Neural crest cell (in vitro differentiated cells): ENCODE measurements at regions not wholly inside any gene's neighbourhood (a gene's known extent, or its start where the extent isn't known, plus 50 kb on each side); places are given as distances from the start of the nearest gene placed in this dataset.

Experiments
- DNase-seq: peaks from one replicate; pipeline ENCODE4 v3.0.0; 2021; ENCODE audit warnings: low read depth, mixed read lengths, low spot score
- H3K27ac Mint-ChIP-seq: one replicate; pipeline ENCODE4 v1.8.0; 2021; ENCODE audit warnings: mild to moderate bottlenecking, mixed read lengths; ENCODE audit not compliant: unreplicated experiment
- H3K27me3 Mint-ChIP-seq: 2 replicates; pipeline ENCODE4 v1.8.0; 2021; ENCODE audit warnings: low read depth, mild to moderate bottlenecking, mixed read lengths
- H3K36me3 Mint-ChIP-seq: 2 replicates; pipeline ENCODE4 v1.8.0; 2021; ENCODE audit warnings: low read depth, mild to moderate bottlenecking, mixed read lengths
- H3K4me1 Mint-ChIP-seq: 2 replicates; pipeline ENCODE4 v1.8.0; 2021; ENCODE audit warnings: mixed read lengths
- H3K4me3 Mint-ChIP-seq: one replicate; pipeline ENCODE4 v1.8.0; 2021; ENCODE audit warnings: mild to moderate bottlenecking, mixed read lengths
- H3K9me3 Mint-ChIP-seq: 2 replicates; pipeline ENCODE4 v1.8.0; 2021; ENCODE audit warnings: mixed read lengths
- CTCF ChIP-seq: fragments of 200-600 bp; sonication (generic); conservative IDR thresholded peaks from 2 replicates; pipeline ENCODE4 v1.5.0; 2021; ENCODE audit warnings: antibody characterized with exemption, mild to moderate bottlenecking

- TF ChIP-seq CTCF = no peak
- Mint-ChIP-seq H3K27me3 (no peaks in the 10 kb centered on the region), H3K9me3 (no peaks in the 10 kb centered on the region), H3K27ac (no peak overlapping the region), H3K36me3 (no peaks in the 10 kb centered on the region), H3K4me1 (no peaks in the 10 kb centered on the region), H3K4me3 (no peak overlapping the region)
- DNase-seq = no peak
These were observed 416.6 kb downstream of the RAD51AP2 start for GRCh38 chr2:17101596-17101995.

GRCh38 chr2:17101091-17101490 lies 417.1 kb downstream of the RAD51AP2 start:
- no peaks in the 10 kb centered on the region for H3K36me3 Mint-ChIP-seq
- H3K9me3 Mint-ChIP-seq = no peaks in the 10 kb centered on the region
- H3K27me3 Mint-ChIP-seq = no peaks in the 10 kb centered on the region
- no peaks in the 10 kb centered on the region for H3K4me1 Mint-ChIP-seq
- H3K4me3 Mint-ChIP-seq = no peak overlapping the region
- H3K27ac Mint-ChIP-seq = no peak overlapping the region
- TF ChIP-seq CTCF = no peak
- DNase-seq = no peak

DNA sequence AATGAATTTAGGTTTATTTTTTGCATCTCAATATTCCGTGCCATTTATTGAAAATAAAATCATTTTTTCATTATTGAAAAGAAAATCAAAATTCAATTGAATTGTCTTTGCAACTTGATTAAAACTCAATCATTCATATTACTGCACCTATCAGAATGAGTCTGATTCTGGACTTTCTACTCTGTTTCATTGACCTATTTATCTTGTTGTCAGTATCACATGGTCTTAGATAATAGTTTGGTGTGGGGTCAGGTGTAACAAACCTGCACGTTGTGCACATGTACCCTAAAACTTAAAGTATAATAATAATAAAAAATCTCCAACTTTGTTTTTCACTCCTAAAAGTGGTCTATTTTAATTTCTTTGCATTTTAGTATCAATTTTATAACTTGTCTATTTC lies 422.9 kb downstream of the RAD51AP2 start:
- H3K4me1 Mint-ChIP-seq = no peaks in the 10 kb centered on the region
- H3K4me3 Mint-ChIP-seq = no peak overlapping the region
- no peaks in the 10 kb centered on the region for H3K9me3 Mint-ChIP-seq
- H3K27me3 Mint-ChIP-seq = no peaks in the 10 kb centered on the region
- no peak for DNase-seq
- no peak overlapping the region for H3K27ac Mint-ChIP-seq
- TF ChIP-seq CTCF = no peak
- H3K36me3 Mint-ChIP-seq = no peaks in the 10 kb centered on the region

GRCh38 chr2:17093712-17094111 lies 424.5 kb downstream of the RAD51AP2 start:
- TF ChIP-seq CTCF = no peak
- DNase-seq = no peak
- H3K27ac Mint-ChIP-seq = no peak overlapping the region
- H3K4me3 Mint-ChIP-seq = no peak overlapping the region
- no peaks in the 10 kb centered on the region for H3K4me1 Mint-ChIP-seq
- H3K27me3 Mint-ChIP-seq = no peaks in the 10 kb centered on the region
- no peaks in the 10 kb centered on the region for H3K36me3 Mint-ChIP-seq
- no peaks in the 10 kb centered on the region for H3K9me3 Mint-ChIP-seq

DNA sequence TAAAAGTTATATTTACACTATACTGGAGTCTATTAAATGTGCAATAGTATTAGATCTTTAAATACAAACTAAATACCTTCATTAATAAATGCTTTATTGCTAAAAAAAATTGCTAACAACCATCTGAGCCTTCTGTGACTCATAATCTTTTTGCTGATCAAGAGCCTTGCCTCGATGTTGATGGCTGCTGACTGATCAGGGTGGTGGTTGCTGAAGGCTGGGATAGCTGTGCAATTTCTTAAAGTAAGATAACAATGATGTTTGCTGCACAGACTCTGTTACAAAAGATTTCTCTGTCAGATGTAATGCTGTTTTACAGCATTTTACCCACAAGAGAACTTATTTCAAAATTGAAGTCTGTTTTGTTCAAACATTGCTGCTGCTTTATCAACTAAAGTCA lies 421.4 kb upstream of the CYRIA start:
- no peaks in the 10 kb centered on the region for H3K36me3 Mint-ChIP-seq
- DNase-seq = no peak
- no peak overlapping the region for H3K27ac Mint-ChIP-seq
- H3K4me1 Mint-ChIP-seq = peaks cover 4% of the 10 kb centered on the region
- no peak for TF ChIP-seq CTCF
- H3K4me3 Mint-ChIP-seq = no peak overlapping the region
- H3K27me3 Mint-ChIP-seq = no peaks in the 10 kb centered on the region
- no peaks in the 10 kb centered on the region for H3K9me3 Mint-ChIP-seq
